SK-N-SH treated with all-trans-retinoic acid at 6 μM for 48 hours (cell line): ENCODE measurements at regions not wholly inside any gene's neighbourhood (a gene's known extent, or its start where the extent isn't known, plus 50 kb on each side); places are given as distances from the start of the nearest gene placed in this dataset.

ENCODE experiments used
- ARNTL ChIP-seq: fragments of 450-650 bp; formaldehyde crosslinking; IDR thresholded peaks from 2 replicates; pipeline ENCODE4 v1.5.0; 2020; ENCODE audit warnings: low read depth, mild to moderate bottlenecking, moderate library complexity, borderline replicate concordance
- BACH2 ChIP-seq: fragments of 250-450 bp; sonication (Bioruptor Pico); IDR thresholded peaks from 2 replicates; pipeline ENCODE4 v1.9.0; 2021; ENCODE audit warnings: mild to moderate bottlenecking, borderline replicate concordance
- CSRNP3 ChIP-seq: fragments of 250-450 bp; sonication (Bioruptor Pico); IDR thresholded peaks from 2 replicates; pipeline ENCODE4 v1.5.1; 2021; ENCODE audit warnings: mild to moderate bottlenecking, moderate library complexity
- ISL1 ChIP-seq: fragments of 250-450 bp; sonication (Bioruptor Pico); IDR thresholded peaks from 2 replicates; pipeline ENCODE4 v2.1.2; 2022; ENCODE audit warnings: mild to moderate bottlenecking, moderate library complexity
- OSR1 ChIP-seq: fragments of 250-450 bp; sonication (Bioruptor Pico); IDR thresholded peaks from 2 replicates; pipeline ENCODE4 v1.8.0; 2022; ENCODE audit warnings: moderate library complexity, mild to moderate bottlenecking, inconsistent platforms
- PATZ1 ChIP-seq: fragments of 250-450 bp; sonication (Bioruptor Pico); IDR thresholded peaks from 2 replicates; pipeline ENCODE4 v1.8.0; 2020; ENCODE audit warnings: mild to moderate bottlenecking, moderate library complexity, borderline replicate concordance
- POU6F1 ChIP-seq: fragments of 250-450 bp; sonication (Bioruptor Pico); IDR thresholded peaks from 2 replicates; pipeline ENCODE4 v1.8.0; 2021; ENCODE audit warnings: low read depth, mild to moderate bottlenecking, moderate library complexity, borderline replicate concordance
- PPARA ChIP-seq: fragments of 250-450 bp; sonication (Bioruptor Pico); IDR thresholded peaks from 2 replicates; pipeline ENCODE4 v1.5.0; 2020; ENCODE audit warnings: mild to moderate bottlenecking, borderline replicate concordance
- RARB ChIP-seq: fragments of 250-450 bp; sonication (Bioruptor Pico); IDR thresholded peaks from 2 replicates; pipeline ENCODE4 v1.8.0; 2021; ENCODE audit warnings: mild to moderate bottlenecking, moderate library complexity
- SNAI2 ChIP-seq: fragments of 250-450 bp; sonication (Bioruptor Pico); IDR thresholded peaks from 2 replicates; pipeline ENCODE4 v1.5.0; 2020; ENCODE audit warnings: mild to moderate bottlenecking, moderate library complexity
- TSHZ2 ChIP-seq: fragments of 250-450 bp; sonication (Bioruptor Pico); IDR thresholded peaks from 2 replicates; pipeline ENCODE4 v1.5.0; 2020; ENCODE audit warnings: mild to moderate bottlenecking, moderate library complexity
- ZFP3 ChIP-seq: fragments of 250-450 bp; sonication (Bioruptor Pico); IDR thresholded peaks from 2 replicates; pipeline ENCODE4 v1.5.0; 2020; ENCODE audit warnings: mild to moderate bottlenecking, moderate library complexity
- ZNF565 ChIP-seq: fragments of 450-650 bp; formaldehyde crosslinking; conservative IDR thresholded peaks from 2 replicates; pipeline ENCODE4 v1.5.0; 2020; ENCODE audit warnings: low read depth, mild to moderate bottlenecking, moderate library complexity
- ZNF8 ChIP-seq: fragments of 450-650 bp; formaldehyde crosslinking; IDR thresholded peaks from 2 replicates; pipeline ENCODE4 v1.5.0; 2020; ENCODE audit warnings: mild to moderate bottlenecking, moderate library complexity

- no peak for TF ChIP-seq OSR1
- no peak for TF ChIP-seq BACH2 (CRISPR knock-in tag)
- no peak for TF ChIP-seq POU6F1
- no peak for TF ChIP-seq PATZ1
- no peak for TF ChIP-seq ISL1 (CRISPR knock-in tag)
- TF ChIP-seq ZNF8 (CRISPR knock-in tag) = no peak
- TF ChIP-seq CSRNP3 (CRISPR knock-in tag) = no peak
- TF ChIP-seq ZNF565 (CRISPR knock-in tag) = no peak
- no peak for TF ChIP-seq ARNTL
- TF ChIP-seq TSHZ2 = no peak
- TF ChIP-seq PPARA = no peak
- no peak for TF ChIP-seq RARB (CRISPR knock-in tag)
- no peak for TF ChIP-seq ZFP3 (CRISPR knock-in tag)
- no peak for TF ChIP-seq SNAI2
Measured at GRCh38 chr11:86159581-86159891, 85.0 kb upstream of the EED start.
